ENCODE measurements at regions not wholly inside any gene's neighbourhood (a gene's known extent, or its start where the extent isn't known, plus 50 kb on each side); places are given as distances from the start of the nearest gene placed in this dataset.

DNA sequence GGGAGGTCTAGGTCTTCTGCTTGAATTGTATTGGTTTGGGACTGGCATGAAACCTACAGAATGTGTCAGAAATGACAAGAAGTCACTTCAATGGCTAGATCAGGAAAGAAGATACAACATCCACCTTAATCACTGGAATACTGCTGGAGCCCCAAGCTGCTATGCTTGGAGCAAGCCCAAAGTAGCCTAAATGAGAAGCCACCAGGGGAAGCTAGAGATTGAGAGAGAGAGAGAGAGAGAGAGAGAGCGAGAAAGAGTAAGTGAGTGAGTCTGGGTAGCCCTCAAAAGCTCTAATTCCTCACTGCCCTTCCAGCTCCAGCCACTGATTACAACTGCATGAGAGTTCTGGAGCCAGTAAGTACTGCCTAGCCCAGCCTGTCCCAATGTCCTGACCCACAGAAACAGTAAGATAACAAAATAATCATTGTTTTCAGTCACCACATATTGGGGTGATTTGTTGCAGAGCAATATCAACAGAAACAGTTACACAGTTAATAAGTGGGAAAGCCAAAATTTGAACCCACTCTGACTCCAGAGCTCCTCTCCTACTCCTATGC lies 529.2 kb upstream of the GOLIM4 start:
- DNase-seq: no peak

DNA sequence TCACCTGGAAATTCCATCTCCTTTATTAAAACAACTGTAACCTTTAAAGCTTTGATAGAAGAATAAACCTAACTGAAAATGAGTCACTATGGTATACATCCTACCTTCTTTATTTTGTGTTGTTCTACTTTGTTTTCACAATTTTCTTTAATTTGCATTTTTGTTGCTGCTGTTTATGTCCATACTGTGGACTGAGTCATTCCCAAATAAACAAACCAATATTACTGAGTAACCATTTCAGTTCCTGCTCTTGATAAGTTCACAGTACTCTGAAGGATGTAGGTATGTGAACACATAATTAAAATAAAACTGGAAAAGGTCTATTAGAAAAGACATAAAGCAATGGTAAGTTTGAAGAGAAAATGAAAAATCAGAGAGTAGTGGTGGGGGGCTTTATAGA lies 528.5 kb upstream of the GOLIM4 start:
- no peak for DNase-seq

DNA sequence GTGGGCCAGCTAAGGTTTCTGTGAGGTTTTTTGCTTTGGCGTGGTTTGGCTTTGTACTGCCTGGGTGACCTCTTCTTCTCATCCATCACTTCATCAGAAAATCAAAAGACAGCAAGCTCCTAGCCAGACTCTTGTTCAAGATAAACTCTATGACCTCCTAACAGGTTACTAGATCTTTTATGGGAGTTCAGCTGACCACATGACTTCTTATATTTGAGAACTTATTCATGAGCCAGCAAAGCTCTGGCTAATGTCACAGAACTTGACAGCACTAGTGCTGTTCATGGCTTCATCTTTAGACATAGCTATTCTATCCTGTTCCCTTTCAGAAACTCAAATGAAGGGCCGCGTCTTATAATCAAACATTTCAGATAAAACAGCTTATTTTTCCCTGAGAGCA lies 527.1 kb upstream of the GOLIM4 start:
- DNase-seq: no peak

DNA sequence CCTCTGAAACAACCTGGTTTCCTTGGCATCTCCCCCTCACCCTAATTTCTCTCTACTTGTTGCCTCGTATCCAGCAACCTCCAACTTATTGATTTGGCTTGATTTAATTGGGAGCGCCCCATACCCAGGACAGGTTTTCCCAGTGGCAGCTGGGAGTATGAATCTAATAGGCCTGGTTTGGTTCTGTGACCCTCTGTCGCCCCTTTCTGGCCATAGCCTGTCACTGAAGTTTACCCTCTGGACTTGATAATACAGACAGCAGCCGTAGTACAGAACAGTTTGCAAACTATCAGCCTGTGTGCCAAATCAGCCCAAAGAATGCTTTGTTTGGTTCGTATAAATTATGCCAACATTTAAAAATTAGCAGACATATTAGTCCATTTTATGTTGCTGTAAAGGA lies 525.1 kb upstream of the GOLIM4 start:
- no peak for DNase-seq

DNA sequence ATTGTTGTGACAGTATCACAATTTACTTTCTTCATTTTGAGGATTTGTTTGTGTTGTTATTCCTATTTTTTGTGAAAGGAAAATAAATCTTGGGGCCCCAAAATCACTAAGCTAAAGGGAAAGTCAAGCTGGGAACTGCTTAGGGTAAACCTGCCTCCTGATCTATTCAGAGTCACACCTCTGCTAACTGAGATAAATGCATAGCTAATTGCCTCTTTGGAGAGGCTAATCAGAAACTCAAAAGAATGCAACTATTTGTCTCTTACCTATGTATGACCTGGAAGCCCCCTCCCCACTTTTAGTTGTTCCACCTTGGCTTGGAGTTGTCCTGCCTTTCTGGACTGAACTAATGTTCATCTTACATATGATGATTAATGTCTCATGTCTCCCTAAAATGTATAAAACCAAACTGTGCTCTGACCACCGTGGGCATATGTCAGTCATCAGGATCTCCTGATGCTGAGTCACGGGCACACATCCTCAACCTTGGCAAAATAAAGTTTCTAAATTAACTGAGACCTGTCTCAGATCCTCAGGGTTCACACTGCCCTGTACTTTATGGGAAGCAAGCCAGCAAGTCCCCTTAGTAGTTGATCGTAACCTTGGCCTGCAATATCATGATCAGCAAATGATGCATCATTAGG lies 523.2 kb upstream of the GOLIM4 start:
- DNase-seq: no peak

DNA sequence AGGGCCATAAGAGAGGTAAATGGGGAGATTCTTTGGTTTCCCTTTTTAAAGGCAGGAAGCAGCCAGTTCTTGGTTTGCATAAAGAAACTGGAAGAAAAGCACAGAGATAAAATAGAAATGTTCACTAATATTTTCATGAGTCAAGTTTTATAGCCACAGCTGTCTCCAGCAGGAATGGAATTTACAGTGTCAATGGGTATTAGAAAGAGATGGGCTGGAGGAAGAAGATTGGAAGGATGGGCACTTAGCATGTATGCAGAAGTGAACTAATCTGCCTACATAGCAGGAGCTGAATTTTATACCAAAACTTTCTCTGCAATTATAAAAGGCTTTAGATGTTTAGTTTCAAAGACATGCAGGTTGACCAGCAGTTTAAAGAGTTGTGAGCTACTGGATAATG lies 521.9 kb upstream of the GOLIM4 start:
- no peak for DNase-seq

DNA sequence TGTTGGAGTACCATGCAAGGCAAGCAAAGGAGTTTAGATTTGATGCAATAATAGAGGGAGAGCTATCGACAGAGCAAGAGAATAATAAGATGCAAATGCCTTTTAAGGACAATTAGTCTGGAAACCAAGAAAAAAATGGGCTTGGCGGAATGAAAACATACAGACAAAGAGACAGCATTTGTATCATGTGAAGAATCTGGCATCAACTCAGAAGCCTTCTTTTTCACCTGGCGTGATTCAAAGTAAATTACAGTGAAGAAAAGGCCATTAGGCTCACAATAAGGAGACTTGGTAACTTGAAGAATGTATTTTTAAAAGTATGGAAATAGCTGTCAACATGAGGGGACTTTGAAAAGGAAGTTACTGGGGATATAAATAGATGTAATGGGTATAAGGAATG lies 521.2 kb upstream of the GOLIM4 start:
- no peak for DNase-seq

DNA sequence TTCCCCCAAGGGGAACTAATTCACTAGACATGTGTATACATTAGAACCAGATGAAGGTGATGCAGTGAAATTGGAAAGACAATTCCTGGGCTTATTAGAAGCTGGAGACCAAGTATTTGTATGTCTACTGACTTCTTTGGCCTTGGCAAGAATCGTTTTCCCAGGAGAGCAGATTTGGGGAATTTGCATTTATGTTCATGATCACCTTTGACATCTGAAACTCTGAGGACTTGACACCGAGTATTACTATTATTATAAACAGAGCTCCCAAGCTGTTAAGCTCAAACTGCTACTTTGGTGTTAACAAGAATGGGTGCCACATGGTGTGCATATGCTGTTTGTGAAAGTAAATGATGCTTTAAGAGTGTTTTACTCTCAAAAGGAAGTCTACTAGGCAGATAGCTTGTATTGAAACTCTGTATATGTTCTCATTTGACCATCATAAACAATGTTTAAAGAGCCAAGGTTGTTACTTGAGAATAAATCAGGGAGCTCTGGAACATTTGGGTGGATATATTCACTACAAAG lies 519.8 kb upstream of the GOLIM4 start:
- DNase-seq: no peak

DNA sequence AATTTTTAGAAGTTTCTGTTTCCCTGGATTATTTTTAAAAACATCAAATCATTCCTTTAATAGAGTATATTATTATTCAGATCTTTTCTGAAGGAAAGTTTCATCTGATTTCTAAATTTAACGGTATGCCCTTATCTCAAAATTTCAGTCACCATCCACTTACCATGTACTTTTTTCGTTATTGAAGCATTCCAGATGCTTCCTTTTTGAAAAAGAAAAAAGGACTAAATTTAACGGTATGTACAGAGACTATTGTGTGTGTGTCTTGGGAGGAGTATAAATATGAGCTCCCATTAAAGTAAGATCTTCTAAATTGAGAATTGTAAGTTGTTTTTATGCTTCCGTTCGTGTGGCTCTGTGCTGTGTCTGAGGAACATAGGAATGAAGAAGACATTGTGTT lies 517.4 kb upstream of the GOLIM4 start:
- DNase-seq: no peak

DNA sequence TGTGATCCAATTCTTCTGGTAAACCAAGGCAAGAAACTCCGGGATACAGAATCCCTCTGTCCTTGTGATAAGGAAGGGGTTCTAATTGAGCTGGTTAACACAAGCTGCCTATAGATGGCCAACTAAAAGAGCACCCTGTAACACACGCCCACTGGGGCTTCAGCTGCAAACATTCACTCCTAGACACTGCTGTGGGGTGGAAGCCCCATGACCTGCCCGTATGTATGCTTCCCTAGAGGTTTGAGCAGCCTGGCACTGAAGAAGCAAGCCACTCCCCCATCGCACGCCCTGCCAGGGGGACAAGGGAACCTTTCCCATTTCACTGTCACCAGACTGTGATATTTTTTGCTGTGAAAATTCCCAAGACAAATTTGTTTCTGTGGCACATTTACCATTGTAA lies 516.9 kb upstream of the GOLIM4 start:
- DNase-seq: no peak

DNA sequence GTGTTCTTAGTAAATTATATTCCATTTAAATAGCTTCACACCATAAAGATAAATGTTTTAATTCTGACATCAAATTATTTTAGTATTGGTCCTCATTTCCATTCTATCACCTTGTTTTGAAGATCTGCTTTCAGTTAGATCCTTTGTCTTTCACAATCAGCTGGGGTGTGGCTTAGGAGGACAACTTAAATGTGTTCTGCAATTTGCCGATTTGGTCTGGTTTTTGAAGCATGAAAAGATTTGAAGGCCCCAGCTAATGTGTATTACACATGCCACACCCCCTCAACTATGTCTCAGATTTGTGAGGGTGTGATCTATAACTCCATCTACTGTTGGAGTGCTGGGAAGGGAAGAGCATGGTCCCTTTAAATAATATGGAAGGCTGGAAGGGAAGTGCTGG lies 516.1 kb upstream of the GOLIM4 start:
- DNase-seq: no peak

DNA sequence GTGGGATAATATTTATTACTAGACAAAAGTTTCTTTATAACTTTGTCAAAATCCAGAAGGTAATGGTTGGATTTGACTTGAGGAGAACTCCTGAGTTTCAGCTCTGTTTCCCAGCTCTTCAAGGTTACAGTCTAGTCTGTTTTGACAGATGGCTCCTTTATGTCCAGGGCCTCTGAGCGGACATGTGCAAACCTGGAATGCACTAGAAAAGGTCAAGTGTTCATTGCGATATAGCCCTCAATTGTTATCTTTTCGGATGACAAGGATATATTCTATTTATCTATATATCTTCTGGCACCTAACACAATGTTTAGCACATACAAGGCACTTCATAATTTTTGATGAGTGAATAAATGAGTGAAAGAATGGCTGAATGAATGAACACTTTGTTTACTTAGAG lies 513.2 kb upstream of the GOLIM4 start:
- DNase-seq: no peak

DNA sequence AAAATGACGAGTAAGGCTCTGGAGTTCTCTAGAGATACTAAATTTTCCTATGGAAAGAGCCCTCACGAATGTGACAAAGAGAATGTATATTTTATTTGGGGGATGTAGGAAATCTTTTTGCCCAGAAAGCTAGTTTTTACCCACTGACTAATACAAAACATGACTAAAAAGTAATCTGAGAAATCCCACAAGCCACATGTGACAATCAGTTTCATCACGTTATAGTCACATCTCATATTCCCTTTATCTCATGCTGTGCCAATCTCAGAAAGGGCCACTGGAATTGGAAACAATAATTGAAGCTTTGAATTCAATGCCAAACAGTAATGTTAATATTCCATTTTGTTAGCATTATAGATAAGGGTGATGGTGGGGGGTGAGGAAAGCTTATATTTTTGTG lies 509.0 kb upstream of the GOLIM4 start:
- no peak for DNase-seq

DNA sequence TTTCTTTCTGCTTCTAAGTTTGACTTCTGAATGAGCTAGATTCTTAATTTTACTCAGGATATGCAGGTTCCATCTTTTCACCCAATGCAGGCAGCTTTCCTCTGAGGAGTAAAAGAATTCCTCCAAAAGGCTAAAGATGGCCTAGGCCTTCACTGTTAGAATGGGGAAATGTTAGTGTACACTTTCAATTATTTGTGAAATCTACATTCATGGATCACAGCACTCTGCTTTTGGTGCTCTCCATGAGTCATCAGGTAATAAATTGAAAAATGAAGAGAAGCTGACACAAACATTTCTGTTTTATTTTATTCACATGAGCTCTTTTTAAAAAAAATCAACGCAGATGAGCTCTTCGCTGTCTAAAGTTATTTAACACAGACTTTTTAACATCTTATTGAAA lies 502.5 kb upstream of the GOLIM4 start:
- DNase-seq: no peak

DNA sequence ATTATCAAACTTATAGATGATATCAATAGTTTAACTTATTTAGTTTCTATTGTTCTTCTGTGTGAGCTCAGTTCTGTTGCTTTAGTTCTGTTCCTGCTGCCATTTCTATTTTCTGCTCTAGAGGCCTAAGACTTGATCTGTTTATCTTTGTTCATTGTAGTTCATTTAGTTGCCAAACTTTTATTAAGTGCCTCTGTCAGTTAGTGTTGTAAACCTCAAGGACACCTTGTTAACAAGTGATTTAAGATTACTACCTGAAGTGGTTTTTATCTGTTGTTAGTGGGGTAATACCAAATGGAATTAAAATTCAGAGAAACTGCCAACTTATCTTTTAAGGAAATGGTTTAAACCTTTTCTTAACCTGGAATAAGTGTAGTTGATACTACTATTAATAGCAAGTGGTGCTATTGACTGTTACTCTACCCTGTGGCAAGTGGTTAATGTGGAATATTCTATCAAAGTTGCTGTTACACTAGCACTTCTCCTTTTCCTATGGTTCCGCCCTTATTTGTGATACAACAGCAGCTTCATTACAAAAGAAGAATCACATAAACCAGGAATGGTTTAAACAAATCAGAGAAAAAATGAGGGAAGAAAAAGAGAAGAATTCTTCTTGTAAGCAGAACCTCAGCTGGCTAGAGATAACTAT lies 500.6 kb upstream of the GOLIM4 start:
- no peak for DNase-seq

DNA sequence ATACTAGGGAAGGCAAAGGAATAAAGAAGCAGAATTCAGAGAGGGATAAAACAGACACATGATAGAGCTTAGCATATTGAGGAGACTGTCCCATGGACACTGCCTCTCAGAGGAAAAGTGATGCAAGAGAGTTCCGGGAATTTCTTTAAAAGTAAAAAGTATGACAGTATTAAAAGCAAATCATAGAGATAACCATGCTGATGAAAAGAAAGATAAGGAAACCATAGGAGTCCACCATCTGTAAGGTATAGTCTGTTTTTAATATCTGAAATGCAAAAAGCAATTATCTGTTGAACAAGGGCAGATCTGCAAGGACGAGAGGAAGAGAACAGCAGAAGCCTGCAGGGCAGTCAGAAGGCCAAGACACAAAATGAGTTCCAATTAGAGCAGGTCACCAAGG lies 495.9 kb upstream of the GOLIM4 start:
- no peak for DNase-seq

DNA sequence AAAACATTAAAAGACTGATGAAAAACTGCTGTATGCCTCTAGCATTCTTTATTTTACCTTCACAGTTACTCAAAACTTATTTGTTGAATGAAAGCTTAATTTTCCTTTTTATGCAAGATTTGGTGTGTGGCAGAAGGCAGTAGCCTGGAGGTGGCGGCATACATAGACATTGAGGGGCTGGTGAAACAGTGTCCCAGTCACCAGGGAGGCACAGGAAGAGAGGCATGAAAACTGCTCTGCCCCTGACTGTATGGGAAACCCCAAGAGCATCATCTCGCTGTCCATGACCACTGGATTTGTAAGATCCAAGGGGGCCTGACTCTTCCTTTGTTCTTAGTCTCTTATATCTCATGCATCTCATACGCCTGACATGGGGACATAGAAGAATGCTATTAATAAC lies 493.7 kb upstream of the GOLIM4 start:
- no peak for DNase-seq

DNA sequence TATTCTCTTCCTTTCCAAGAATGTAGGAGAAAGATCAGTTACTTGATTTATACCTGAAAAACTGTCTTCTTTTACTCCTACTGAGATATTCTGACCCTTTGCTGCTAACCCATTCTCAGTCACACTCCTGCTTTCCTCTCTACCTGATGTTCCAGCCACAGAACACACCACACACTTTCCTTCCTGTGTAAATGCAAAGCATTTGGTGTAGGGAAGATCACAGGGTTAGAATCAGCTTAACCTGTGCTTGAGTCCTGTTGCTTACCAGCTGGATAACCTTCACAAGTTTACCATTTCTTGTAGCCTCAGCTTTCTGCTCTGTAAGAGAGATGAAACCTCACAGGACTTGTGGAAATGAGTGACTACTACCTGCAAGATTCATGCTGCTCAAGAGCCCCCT lies 489.8 kb upstream of the GOLIM4 start:
- no peak for DNase-seq

DNA sequence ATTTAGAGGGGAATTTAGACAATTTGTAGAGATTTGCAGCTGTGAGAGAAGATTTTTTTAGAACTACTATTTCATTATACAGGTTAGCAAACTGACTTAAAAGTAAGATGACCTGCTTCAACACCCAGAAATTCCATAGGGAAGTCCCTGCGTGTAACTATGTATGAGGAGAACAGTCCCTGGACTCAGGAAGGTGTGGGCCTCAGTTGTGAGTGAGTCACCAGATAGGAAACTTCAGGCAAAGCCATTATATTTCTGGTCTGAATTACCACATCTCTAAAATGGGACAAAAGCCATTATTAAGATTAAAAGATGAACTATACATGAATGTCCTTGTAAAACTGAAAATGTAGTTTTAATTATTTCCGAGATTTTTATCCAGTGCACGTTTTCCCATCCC lies 488.3 kb upstream of the GOLIM4 start:
- no peak for DNase-seq

DNA sequence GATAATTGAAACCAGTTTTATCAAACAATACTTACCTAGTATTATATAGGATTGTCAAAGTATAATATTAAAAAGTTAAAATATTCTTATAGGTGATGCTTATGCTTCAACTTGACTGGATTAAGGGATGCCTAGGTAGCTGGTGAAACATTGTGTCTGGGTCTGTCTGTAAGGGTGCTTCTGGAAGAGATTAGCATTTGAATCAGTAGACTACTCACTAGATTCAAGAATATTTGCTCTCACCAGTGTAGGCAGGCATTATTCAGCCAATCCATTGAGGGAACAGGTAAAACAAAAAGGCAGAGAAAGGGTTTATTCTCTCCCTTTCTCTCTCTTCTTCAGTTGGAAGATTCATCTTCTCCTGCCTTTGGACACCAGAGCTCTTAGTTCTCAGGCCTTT lies 486.8 kb upstream of the GOLIM4 start:
- DNase-seq: no peak

DNA sequence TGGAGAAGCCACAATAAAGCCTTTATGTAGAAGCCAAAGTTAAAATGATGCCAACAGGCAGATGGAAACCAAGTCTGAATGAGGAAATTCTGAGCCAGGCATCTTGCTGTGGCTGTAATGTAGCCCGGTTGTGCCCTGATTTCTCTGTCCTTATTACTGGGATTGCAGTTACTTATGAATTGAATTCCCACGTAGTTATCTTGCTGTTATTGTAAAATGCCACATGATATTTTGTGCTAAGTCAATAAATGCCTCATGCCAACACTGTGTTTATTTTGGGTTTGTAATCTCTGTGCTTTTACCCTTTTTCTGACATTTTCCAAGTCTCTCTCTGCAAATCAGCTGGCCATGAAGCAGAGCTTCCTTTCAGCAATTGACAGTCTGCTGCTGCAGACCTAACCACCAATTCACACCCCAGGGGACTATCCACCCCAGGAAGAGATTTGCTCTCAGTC lies 486.1 kb upstream of the GOLIM4 start:
- DNase-seq: no peak

DNA sequence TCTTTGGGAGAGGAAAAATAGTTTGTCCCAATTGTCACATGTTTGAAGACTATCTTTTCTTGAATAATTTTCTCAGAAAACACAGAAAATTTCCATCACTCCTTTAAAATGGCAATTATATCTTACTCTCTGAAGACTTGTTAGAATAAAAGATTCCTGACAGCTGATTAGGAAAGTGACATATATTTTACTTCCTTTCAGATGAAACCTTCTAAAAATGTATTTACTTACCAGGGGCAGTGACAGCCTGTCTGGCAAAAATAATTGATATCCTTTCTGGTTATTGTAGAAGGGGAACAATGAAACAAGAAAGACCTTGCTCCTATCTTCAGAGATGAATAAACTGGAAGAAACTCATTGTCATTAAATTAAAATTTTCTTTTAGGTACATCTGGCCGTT lies 483.3 kb upstream of the GOLIM4 start:
- DNase-seq: no peak

DNA sequence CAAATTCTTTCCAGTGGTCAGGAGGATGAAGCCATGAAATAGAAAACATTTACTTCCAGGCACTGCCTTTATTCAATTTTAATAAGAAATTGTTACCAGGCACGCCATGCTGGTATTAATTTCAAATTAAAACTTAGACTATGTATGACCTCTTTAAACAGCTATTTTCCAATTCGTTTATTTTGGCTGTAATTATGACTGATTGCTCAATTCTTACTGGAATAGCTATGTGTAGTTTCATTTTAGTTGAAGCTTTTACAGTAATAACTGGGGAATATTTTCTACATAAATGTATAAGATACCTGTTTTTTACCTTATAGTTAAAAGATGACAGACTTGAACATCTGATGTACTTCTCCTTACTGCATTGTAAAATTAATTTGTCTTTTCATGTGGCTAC lies 480.0 kb upstream of the GOLIM4 start:
- no peak for DNase-seq

DNA sequence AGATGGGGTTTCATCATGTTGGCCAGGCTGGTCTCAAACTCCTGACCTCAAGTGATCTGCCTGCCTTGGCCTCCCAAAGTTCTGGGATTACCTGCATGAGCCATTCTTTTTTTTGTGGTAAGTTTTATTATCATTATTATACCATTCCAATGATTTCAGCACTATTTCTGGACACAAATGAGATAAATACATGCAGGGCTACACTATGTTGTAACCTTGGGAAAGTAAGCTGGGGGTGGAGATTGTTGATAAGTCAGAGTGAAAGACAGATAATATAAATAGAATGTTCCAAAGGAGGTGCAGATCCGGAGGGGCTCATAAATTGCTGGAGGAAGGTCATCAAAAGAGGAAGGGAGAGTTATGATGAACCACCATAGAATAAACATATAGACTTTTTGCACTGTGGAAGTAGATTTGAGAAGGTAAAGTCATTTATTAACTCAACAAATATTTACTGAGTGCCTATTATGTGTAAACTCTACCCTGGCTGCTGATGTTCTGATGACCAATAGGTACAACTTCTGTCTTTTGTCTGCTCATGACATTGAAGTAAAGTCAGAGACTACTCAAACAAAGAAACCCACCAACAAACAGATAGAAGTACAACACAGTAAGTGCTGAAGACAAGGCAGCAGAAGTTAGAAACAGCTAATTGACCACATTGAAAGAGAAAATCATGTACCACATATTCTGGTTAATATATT lies 478.9 kb upstream of the GOLIM4 start:
- DNase-seq: no peak
